ENCODE measurements at regions not wholly inside any gene's neighbourhood (a gene's known extent, or its start where the extent isn't known, plus 50 kb on each side); places are given as distances from the start of the nearest gene placed in this dataset.
A peak's percentile ranks its signal among the peaks of the same experiment; 100 is the strongest.

DNA sequence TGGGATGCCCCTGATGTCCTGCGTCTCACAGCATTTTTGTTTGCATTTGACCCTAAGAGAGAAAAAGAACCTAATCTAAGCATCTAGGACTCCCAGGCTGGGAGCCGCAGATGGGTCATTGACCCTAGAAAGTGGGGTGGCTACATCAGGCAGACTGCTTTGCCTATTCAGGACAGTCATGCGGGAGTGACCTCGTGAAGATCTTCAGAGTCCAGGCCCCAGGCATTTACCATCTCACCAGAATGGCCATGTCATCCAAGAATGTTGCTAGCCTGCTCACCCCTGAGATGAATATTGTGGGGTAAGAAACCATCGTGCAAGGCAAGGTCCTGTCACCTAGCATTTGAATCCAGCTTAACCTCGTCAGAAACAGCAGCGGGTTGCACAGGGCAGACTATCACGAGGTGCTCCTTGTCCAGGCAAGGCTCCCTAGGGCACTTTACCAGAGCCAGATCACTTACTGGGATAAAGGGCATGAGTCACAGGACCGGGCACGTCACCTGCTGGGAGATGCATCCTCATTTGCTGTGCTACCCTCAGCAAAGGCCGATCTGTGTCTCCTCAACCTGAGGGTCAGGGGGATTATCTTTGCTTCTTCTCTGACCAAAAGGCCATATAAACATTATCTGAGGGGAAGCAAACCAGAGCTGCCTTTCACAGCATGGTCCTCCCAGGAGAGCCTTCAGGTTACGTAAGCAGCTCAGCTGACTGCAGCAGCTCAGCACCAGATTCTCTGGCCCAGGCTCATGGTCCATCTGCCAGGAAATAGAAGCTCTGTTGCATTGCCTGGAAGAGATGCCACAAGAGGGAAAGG lies 162.3 kb downstream of the ACKR3 start:
- peaks cover 10% of the 10 kb centered on the region for H3K4me1 ChIP-seq (ENCODE audit: insufficient read depth, low read length)
- no peaks in the 10 kb centered on the region for H4K20me1 ChIP-seq (ENCODE audit: insufficient read depth, low read length)
- H3K9me3 ChIP-seq (ENCODE audit: low read depth, low read length), result no peaks in the 10 kb centered on the region
- peak overlapping the region; percentile 53 for H3K27ac ChIP-seq (ENCODE audit: low read depth, low read length)
- no peak overlapping the region for H3K4me3 ChIP-seq (ENCODE audit: insufficient read depth, low read length)
- H3K36me3 ChIP-seq (ENCODE audit: insufficient read depth, low read length), result no peaks in the 10 kb centered on the region
- H2AFZ ChIP-seq (ENCODE audit: low read length), result peak overlapping the region; percentile 26
- peaks cover 37% of the 10 kb centered on the region for H3K27me3 ChIP-seq (ENCODE audit: insufficient read depth, low read length)
- DNase-seq (ENCODE audit: insufficient read length, low spot score, missing footprints), result peak; percentile 79
- peak overlapping the region; percentile 31 for H3K4me2 ChIP-seq (ENCODE audit: insufficient read depth, low read length)
- TF ChIP-seq, protein P1, sequence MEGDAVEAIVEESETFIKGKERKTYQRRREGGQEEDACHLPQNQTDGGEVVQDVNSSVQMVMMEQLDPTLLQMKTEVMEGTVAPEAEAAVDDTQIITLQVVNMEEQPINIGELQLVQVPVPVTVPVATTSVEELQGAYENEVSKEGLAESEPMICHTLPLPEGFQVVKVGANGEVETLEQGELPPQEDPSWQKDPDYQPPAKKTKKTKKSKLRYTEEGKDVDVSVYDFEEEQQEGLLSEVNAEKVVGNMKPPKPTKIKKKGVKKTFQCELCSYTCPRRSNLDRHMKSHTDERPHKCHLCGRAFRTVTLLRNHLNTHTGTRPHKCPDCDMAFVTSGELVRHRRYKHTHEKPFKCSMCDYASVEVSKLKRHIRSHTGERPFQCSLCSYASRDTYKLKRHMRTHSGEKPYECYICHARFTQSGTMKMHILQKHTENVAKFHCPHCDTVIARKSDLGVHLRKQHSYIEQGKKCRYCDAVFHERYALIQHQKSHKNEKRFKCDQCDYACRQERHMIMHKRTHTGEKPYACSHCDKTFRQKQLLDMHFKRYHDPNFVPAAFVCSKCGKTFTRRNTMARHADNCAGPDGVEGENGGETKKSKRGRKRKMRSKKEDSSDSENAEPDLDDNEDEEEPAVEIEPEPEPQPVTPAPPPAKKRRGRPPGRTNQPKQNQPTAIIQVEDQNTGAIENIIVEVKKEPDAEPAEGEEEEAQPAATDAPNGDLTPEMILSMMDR (IDR thresholded peaks at IDR 0.05; ENCODE audit: extremely low read depth, low read depth, low read length), result no peak
- no peaks in the 10 kb centered on the region for H3K79me2 ChIP-seq (ENCODE audit: insufficient read depth, low read length)

DNA sequence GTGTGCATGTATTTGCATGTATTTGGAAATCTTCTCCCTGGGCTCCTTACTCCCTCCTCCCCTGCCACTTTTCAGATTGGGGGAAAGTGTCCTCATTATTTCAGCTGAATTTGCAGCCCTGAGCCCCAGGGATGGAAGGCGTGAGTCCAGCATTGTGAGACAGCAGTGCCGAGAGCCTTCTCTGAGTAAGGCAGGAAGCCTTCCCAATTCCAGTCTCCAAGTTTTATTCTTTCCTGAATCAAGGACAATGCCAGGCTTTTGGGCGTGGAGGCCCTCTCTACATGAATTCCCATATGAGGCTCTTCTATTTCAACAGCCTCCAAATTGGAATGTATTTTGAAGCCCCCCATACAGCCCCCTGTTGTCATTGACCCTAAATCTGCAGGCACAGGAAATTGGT lies 163.5 kb downstream of the ACKR3 start:
- no peaks in the 10 kb centered on the region for H3K79me2 ChIP-seq (ENCODE audit: insufficient read depth, low read length)
- no peak for DNase-seq (ENCODE audit: insufficient read length, low spot score, missing footprints)
- TF ChIP-seq, protein P1 (IDR thresholded peaks at IDR 0.05; ENCODE audit: extremely low read depth, low read depth, low read length), result no peak
- no peaks in the 10 kb centered on the region for H4K20me1 ChIP-seq (ENCODE audit: insufficient read depth, low read length)
- no peaks in the 10 kb centered on the region for H3K36me3 ChIP-seq (ENCODE audit: insufficient read depth, low read length)
- no peaks in the 10 kb centered on the region for H3K9me3 ChIP-seq (ENCODE audit: low read depth, low read length)
- peaks cover 42% of the 10 kb centered on the region for H3K27me3 ChIP-seq (ENCODE audit: insufficient read depth, low read length)
- H3K4me3 ChIP-seq (ENCODE audit: insufficient read depth, low read length), result no peak overlapping the region
- H3K4me2 ChIP-seq (ENCODE audit: insufficient read depth, low read length), result no peak overlapping the region
- H2AFZ ChIP-seq (ENCODE audit: low read length), result no peak overlapping the region
- H3K27ac ChIP-seq (ENCODE audit: low read depth, low read length), result no peak overlapping the region
- peaks cover 10% of the 10 kb centered on the region for H3K4me1 ChIP-seq (ENCODE audit: insufficient read depth, low read length)

DNA sequence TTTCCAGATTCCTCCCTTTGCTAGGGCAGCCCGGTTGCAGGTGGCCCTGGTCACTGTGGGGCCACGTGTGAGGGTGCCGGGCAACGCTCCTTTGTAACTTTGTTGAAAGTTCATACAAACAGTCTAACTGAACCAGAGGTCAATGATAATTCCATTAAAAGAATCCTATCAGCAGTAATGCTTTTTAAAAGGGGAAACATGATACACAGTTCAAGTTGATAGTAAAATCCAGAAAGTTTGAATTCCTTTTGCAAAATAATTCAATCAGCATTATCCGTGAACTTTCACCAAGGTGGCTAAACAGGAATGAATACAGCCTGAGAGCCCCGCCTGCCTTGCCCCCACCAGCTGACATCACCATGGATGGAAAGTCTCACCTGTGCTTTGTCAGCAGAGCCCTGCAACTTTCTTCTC lies 166.2 kb downstream of the ACKR3 start:
- peaks cover 55% of the 10 kb centered on the region for H3K27me3 ChIP-seq (ENCODE audit: insufficient read depth, low read length)
- no peaks in the 10 kb centered on the region for H3K79me2 ChIP-seq (ENCODE audit: insufficient read depth, low read length)
- TF ChIP-seq, protein P1 (IDR thresholded peaks at IDR 0.05; ENCODE audit: extremely low read depth, low read depth, low read length), result no peak
- no peak overlapping the region for H3K4me3 ChIP-seq (ENCODE audit: insufficient read depth, low read length)
- H3K27ac ChIP-seq (ENCODE audit: low read depth, low read length), result no peak overlapping the region
- DNase-seq (ENCODE audit: insufficient read length, low spot score, missing footprints), result no peak
- no peaks in the 10 kb centered on the region for H3K36me3 ChIP-seq (ENCODE audit: insufficient read depth, low read length)
- peaks cover 10% of the 10 kb centered on the region for H3K4me1 ChIP-seq (ENCODE audit: insufficient read depth, low read length)
- no peaks in the 10 kb centered on the region for H3K9me3 ChIP-seq (ENCODE audit: low read depth, low read length)
- H3K4me2 ChIP-seq (ENCODE audit: insufficient read depth, low read length), result no peak overlapping the region
- H2AFZ ChIP-seq (ENCODE audit: low read length), result no peak overlapping the region
- no peaks in the 10 kb centered on the region for H4K20me1 ChIP-seq (ENCODE audit: insufficient read depth, low read length)

- H4K20me1 ChIP-seq (ENCODE audit: insufficient read depth, low read length), result no peaks in the 10 kb centered on the region
- no peaks in the 10 kb centered on the region for H3K36me3 ChIP-seq (ENCODE audit: insufficient read depth, low read length)
- no peaks in the 10 kb centered on the region for H3K9me3 ChIP-seq (ENCODE audit: low read depth, low read length)
- H3K27ac ChIP-seq (ENCODE audit: low read depth, low read length), result no peak overlapping the region
- H2AFZ ChIP-seq (ENCODE audit: low read length), result no peak overlapping the region
- no peak overlapping the region for H3K4me2 ChIP-seq (ENCODE audit: insufficient read depth, low read length)
- H3K4me1 ChIP-seq (ENCODE audit: insufficient read depth, low read length), result peaks cover 2% of the 10 kb centered on the region
- H3K27me3 ChIP-seq (ENCODE audit: insufficient read depth, low read length), result peaks cover 53% of the 10 kb centered on the region
- TF ChIP-seq, protein P1 (IDR thresholded peaks at IDR 0.05; ENCODE audit: extremely low read depth, low read depth, low read length), result no peak
- no peaks in the 10 kb centered on the region for H3K79me2 ChIP-seq (ENCODE audit: insufficient read depth, low read length)
- DNase-seq (ENCODE audit: insufficient read length, low spot score, missing footprints), result no peak
- no peak overlapping the region for H3K4me3 ChIP-seq (ENCODE audit: insufficient read depth, low read length)
Observed at GRCh38 chr2:236738030-236738429, 168.4 kb downstream of the ACKR3 start.
